Fibroblast of lung (primary cell): ENCODE measurements at regions not wholly inside any gene's neighbourhood (a gene's known extent, or its start where the extent isn't known, plus 50 kb on each side); places are given as distances from the start of the nearest gene placed in this dataset.

Experiments used
- DNase-seq, 2 donors: peaks; one replicate each; pipeline versions ENCODE4 v3.0.0 to v3.0.0-alpha.2; 2010; ENCODE audit warnings: low read depth in 2 of 2
- H2AFZ ChIP-seq: 2 replicates; pipeline ENCODE4 v1.5.1; 2012; ENCODE audit warnings: low read length, control low read depth, inconsistent platforms
- H3K27ac ChIP-seq: 2 replicates; pipeline ENCODE4 v1.5.1; 2011; ENCODE audit warnings: low read length, control low read depth; ENCODE audit not compliant: insufficient read depth
- H3K27me3 ChIP-seq: 2 replicates; pipeline ENCODE4 v1.5.1; 2011; ENCODE audit warnings: mild to moderate bottlenecking, low read length; ENCODE audit not compliant: control insufficient read depth, insufficient read depth
- H3K36me3 ChIP-seq: 2 replicates; pipeline ENCODE4 v1.5.1; 2011; ENCODE audit warnings: low read length; ENCODE audit not compliant: control insufficient read depth, insufficient read depth
- H3K4me1 ChIP-seq: 2 replicates; pipeline ENCODE4 v1.5.1; 2011; ENCODE audit warnings: low read length; ENCODE audit not compliant: control insufficient read depth, insufficient read depth; ENCODE audit errors: extremely low read depth
- H3K4me2 ChIP-seq: 2 replicates; pipeline ENCODE4 v1.5.1; 2011; ENCODE audit warnings: low read length, control low read depth; ENCODE audit not compliant: insufficient read depth; ENCODE audit errors: extremely low read depth
- H3K4me3 ChIP-seq, 4 experiments: fragments of 200-600 bp in 1 of 4; sonication (generic) in 1 of 4; replicated peaks in 1 of 4; 2 replicates each; pipeline ENCODE4 v1.5.1; 2011 to 2016; ENCODE audit warnings: low read length in 4 of 4, low read depth in 3 of 4, mild to moderate bottlenecking in 3 of 4, control low read depth in 2 of 4, inconsistent platforms in 1 of 4, mixed read lengths in 1 of 4; ENCODE audit not compliant: insufficient read depth in 1 of 4; ENCODE audit errors: control extremely low read depth in 1 of 4
- H3K79me2 ChIP-seq: 2 replicates; pipeline ENCODE4 v1.5.1; 2012; ENCODE audit warnings: mild to moderate bottlenecking, low read length, inconsistent platforms; ENCODE audit not compliant: control insufficient read depth, insufficient read depth
- H3K9ac ChIP-seq: 2 replicates; pipeline ENCODE4 v1.5.1; 2011; ENCODE audit warnings: mild to moderate bottlenecking, low read length, control low read depth; ENCODE audit not compliant: insufficient read depth
- H3K9me3 ChIP-seq: 2 replicates; pipeline ENCODE4 v1.5.1; 2012; ENCODE audit warnings: low read depth, low read length; ENCODE audit not compliant: control insufficient read depth, insufficient read depth
- H4K20me1 ChIP-seq: 2 replicates; pipeline ENCODE4 v1.5.1; 2011; ENCODE audit warnings: low read length; ENCODE audit not compliant: control insufficient read depth, insufficient read depth; ENCODE audit errors: extremely low read depth
- EZH2 ChIP-seq: IDR thresholded peaks from 2 replicates; pipeline ENCODE4 v1.5.1; 2012; ENCODE audit warnings: low read length, control low read depth, mild to moderate bottlenecking; ENCODE audit errors: missing control alignments
- TF ChIP-seq, protein P1 (sequence below), 2 donors: IDR thresholded peaks in 1 of 2; conservative IDR thresholded peaks in 1 of 2; 1 replicate in 1 of 2; 2 replicates in 1 of 2; pipeline ENCODE4 v1.5.1; 2011 to 2012; ENCODE audit warnings: low read length in 2 of 2, control low read depth in 1 of 2, inconsistent platforms in 1 of 2, low read depth in 1 of 2, mild to moderate bottlenecking in 1 of 2

GRCh38 chr5:61965490-61965889, 340.5 kb upstream of the KIF2A start:
- DNase-seq, result peak in 1 of 2 donors; percentile 37
- TF ChIP-seq EZH2, result no peak
- TF ChIP-seq, protein P1, sequence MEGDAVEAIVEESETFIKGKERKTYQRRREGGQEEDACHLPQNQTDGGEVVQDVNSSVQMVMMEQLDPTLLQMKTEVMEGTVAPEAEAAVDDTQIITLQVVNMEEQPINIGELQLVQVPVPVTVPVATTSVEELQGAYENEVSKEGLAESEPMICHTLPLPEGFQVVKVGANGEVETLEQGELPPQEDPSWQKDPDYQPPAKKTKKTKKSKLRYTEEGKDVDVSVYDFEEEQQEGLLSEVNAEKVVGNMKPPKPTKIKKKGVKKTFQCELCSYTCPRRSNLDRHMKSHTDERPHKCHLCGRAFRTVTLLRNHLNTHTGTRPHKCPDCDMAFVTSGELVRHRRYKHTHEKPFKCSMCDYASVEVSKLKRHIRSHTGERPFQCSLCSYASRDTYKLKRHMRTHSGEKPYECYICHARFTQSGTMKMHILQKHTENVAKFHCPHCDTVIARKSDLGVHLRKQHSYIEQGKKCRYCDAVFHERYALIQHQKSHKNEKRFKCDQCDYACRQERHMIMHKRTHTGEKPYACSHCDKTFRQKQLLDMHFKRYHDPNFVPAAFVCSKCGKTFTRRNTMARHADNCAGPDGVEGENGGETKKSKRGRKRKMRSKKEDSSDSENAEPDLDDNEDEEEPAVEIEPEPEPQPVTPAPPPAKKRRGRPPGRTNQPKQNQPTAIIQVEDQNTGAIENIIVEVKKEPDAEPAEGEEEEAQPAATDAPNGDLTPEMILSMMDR (conservative IDR thresholded peaks at IDR 0.05 in 1 of 2, IDR thresholded peaks at IDR 0.05 in 1 of 2; ENCODE audit: low read depth in 1 of 2, low read length in 2 of 2), result no peak

GRCh38 chr5:61966296-61966955, 339.6 kb upstream of the KIF2A start:
- H3K79me2 ChIP-seq, result no peaks in the 10 kb centered on the region
- no peak overlapping the region for H3K9ac ChIP-seq
- TF ChIP-seq, protein P1 (conservative IDR thresholded peaks at IDR 0.05 in 1 of 2, IDR thresholded peaks at IDR 0.05 in 1 of 2; ENCODE audit: low read depth in 1 of 2, low read length in 2 of 2), result no peak
- TF ChIP-seq EZH2, result no peak
- no peak overlapping the region for H3K4me2 ChIP-seq
- no peaks in the 10 kb centered on the region for H3K9me3 ChIP-seq
- H3K27ac ChIP-seq, result no peak overlapping the region
- H3K36me3 ChIP-seq, result no peaks in the 10 kb centered on the region
- peaks cover 3% of the 10 kb centered on the region for H3K4me1 ChIP-seq
- H3K4me3 ChIP-seq, result no peak overlapping the region
- no peaks in the 10 kb centered on the region for H3K27me3 ChIP-seq
- DNase-seq, result peak; percentile 10 to 38
- H4K20me1 ChIP-seq, result no peaks in the 10 kb centered on the region
- no peak overlapping the region for H2AFZ ChIP-seq

More at GRCh38 chr5:61965490-61965889, 340.5 kb upstream of the KIF2A start:
- H3K4me1 ChIP-seq, result peaks cover 3% of the 10 kb centered on the region
- H3K79me2 ChIP-seq, result no peaks in the 10 kb centered on the region
- no peaks in the 10 kb centered on the region for H3K9me3 ChIP-seq
- H3K36me3 ChIP-seq, result no peaks in the 10 kb centered on the region
- H4K20me1 ChIP-seq, result no peaks in the 10 kb centered on the region
- no peak overlapping the region for H3K9ac ChIP-seq
- H3K4me3 ChIP-seq, result no peak overlapping the region
- no peak overlapping the region for H3K4me2 ChIP-seq
- no peaks in the 10 kb centered on the region for H3K27me3 ChIP-seq
- no peak overlapping the region for H3K27ac ChIP-seq
- H2AFZ ChIP-seq, result no peak overlapping the region

GRCh38 chr5:61966997-61967396, 339.0 kb upstream of the KIF2A start:
- no peak overlapping the region for H3K4me3 ChIP-seq
- no peaks in the 10 kb centered on the region for H3K79me2 ChIP-seq
- H2AFZ ChIP-seq, result no peak overlapping the region
- peaks cover 3% of the 10 kb centered on the region for H3K4me1 ChIP-seq
- H3K9me3 ChIP-seq, result no peaks in the 10 kb centered on the region
- no peak overlapping the region for H3K9ac ChIP-seq
- peak in 1 of 2 donors; percentile 41 for DNase-seq
- H3K27me3 ChIP-seq, result no peaks in the 10 kb centered on the region
- H3K4me2 ChIP-seq, result no peak overlapping the region
- H4K20me1 ChIP-seq, result no peaks in the 10 kb centered on the region
- H3K36me3 ChIP-seq, result no peaks in the 10 kb centered on the region
- TF ChIP-seq, protein P1 (conservative IDR thresholded peaks at IDR 0.05 in 1 of 2, IDR thresholded peaks at IDR 0.05 in 1 of 2; ENCODE audit: low read depth in 1 of 2, low read length in 2 of 2), result no peak
- TF ChIP-seq EZH2, result no peak
- no peak overlapping the region for H3K27ac ChIP-seq
